CD4-positive, alpha-beta T cell treated with Interleukin-4 for 4 hours (primary cell): ENCODE measurements at regions not wholly inside any gene's neighbourhood (a gene's known extent, or its start where the extent isn't known, plus 50 kb on each side); places are given as distances from the start of the nearest gene placed in this dataset.

Experiments
- DNase-seq: peaks from one replicate; pipeline ENCODE4 v3.0.0-alpha.2; 2020

DNA sequence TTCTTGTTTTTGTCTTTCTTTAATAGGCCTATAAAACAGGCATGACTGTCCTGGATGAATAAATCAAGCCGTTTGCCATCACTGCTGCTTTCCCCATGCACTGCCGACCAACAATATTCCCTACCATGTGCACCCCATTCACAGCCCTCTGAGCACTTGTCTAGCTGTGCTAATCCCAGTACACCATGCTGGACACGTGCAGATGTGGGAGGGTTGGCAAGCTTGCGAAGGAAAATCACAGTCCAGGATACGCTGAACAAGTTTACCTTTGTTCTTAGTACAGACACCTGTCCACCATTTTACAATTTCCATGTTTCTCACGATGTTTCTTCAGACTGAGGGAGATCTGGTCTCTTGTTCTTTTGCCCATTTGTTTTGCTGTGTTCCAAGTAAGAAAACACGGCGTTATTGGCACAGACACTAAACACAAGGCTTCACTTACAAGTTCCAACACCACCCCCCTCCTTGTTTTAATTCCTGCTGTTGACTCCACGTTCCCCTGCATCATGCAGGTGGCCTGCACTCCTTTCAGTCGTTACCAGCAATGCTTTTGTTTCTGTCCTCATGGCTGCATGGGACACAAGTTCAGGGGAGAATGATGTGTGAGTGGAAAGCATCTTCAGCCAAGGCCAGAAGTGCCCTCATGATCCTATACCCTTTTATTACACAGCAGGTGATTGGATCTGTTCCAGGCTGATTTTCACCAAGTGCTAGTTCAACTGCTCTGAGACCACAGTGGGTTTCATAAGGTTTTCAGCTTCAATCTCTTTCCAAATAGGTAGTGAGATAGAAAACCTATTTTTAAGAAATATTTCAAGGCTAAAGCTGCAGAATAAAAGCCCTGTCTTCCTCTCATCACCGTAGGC, 608.9 kb downstream of the IRX1 start:
- no peak for DNase-seq

DNA sequence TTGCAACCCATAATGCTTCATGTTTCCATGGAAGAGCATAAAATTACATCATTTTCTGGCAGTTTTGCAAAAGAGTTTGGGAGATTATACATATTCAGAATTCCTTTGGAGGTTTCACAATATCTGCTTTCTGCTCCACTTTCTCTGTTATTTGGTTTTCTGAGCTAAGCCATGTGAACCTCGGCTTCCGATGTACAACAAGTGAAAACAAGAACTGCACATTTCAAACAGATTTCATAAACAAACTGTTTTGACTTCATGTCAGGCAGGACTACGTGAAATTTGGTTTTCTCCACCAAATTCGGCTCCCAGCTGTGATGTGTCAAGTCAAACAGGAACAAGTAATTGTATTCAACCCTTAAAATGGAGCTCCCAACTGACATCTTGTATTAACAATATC, 609.8 kb downstream of the IRX1 start:
- no peak for DNase-seq

DNA sequence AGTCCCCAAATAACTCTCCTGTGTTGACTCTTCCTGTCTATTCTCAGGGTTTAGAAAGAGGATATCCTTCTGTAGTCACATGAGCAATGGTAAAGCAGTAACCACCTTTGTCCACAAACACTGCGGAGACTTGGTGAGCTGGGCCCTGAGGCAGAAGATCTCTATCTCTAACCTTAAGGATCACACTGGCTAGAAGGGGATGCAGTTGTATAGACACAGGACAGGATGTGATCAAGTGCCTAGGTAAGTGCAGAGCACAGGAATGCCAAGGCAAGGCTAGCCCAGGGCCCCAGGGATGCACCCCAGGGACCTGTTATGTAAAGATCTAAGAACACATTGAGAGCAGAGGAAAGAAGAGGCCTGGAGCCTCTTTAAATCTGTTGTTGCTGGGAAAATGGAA, 610.5 kb downstream of the IRX1 start:
- DNase-seq: no peak

DNA sequence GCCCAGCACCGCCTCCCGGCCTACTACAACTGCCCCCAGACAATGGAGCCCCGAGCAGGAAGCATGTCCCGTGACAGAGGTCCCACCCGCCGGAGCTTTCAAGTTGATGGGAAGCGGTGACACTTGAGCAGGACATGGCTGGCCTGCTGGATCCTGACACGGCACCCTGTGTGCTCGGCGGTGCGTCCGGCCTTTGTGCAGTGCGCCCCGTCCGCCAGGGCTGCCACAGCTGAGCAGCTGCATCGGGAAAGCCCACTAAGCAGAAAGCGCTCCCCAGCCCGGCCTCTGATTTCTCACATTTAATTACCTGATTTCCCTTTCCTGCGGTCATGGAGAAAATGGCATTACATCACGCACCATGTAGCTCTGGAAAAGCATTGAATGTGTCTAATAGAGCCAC, 611.9 kb downstream of the IRX1 start:
- no peak for DNase-seq

DNA sequence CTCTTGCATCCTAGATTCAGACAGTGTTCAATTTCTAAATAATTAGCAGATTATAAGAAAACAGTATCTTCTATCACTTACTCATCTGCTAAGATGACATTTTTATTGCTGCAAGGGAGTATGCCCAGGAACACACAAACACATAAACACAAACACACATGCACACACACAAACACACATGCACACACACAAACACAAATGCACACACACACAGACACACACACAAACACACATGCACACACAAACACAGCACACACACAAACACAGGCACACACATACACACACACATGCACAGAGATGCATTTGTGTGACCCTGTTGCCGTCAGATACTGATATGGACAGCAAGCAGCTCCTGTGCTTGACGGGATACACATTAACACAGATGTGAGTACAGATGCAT, 612.9 kb downstream of the IRX1 start:
- DNase-seq: no peak

DNA sequence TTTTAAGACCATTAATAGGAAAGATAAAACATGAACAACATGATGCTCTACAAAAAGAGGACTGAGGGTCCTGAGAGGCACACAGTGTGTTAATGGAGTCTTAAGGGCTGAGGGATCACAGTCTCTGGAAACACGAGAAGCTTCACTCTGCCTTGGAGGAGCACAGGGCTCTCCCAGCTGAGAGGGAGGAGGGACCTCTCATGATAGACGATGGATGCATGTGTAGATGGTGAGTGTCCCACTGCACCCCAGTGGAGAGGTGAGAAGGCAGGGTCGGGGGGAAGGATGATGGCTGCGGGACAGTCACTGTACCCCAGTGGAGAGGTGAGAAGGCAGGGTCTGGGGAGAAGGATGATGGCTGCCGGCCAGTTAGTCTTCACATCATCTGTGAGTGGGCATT, 613.4 kb downstream of the IRX1 start:
- DNase-seq: no peak

DNA sequence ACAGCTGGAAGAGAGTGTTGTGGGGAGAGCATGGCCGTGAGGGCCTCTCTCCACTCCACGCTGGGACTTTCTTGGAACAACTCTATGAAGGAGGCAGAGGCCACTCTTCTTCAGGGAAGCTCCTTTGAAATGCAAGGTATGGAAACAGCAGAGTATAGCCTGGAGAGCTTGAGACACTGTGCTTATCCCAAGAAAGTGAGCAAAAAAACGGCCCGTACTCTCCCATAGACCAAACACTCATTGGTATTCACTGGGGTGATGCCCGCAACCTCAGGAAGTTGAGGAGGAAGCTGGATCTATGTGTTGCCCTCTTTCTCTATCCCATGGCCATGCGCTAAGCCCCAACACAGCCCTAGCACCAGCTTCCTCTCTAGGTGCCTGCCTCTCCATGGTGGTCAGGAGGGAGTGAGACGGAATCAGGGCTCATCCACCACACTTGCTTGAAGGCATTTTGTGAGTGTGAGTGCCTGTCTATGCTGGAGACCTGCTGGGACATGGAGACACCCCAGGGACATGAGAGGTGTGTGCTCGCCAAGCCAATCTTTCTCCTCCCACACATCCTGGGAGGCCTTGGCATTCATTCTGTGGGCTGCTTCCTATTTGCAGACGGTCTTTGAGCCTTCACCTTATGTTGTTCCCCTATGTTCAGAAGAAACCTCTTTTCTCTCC, 616.6 kb downstream of the IRX1 start:
- DNase-seq: no peak

DNA sequence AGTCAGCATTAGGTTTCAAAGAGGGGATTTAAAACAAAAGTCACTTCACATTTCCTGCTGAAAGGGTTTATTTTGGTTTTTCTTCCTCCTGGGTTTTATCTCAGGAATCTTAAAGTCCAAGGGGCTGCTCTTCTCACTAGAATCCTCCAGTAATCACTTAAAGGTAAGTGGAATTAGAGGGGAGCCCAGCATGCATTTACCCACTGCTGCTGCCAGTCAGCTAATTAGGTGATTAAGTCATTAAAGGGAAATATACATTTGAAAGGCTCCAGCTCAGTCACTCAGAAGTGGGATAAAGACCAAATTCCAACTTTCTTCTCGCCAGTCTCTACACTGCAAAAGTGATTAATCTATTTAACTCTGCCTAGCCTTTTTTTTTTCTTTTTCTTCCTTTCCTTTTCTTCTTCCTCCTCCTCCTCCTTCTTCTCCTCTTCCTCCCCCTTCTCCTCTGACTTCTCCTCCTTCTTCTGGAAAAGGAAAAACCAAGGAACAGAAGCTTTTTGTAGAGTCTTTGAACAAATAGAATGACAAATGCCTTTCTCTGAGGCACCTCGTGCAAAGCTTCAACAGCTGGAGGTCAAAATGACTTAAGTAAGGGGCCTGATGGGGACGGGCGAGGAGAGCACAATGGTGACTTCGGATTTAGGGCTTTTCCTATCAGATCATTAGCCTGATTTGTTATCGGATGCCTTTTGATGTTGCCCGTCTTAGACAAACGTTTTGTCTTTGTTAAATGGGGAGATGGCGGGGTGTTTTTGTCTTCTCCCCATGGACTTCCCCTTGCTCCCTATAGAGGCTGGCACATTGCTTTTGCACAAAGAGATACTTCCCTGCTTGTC, 617.6 kb downstream of the IRX1 start:
- no peak for DNase-seq

DNA sequence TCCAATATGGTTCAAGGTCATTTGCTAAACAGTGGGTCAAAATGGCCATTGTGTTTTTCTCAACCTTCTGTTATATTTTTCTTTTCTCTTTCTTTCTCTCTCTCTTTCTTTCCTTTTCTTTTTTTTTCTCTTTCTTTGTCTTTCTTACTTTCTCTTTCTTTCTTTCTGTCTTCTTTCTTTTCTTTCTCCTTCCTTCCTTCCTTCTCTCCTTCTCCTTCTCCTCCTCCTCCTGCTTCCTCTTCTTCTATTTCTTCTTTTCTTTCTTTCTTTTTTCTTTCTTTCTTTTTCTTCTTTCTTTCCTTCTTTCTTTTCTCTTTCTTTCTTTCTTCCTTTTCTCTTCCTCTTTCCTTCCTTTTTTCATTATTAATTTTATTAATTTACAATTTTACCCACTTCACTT, 619.5 kb downstream of the IRX1 start:
- no peak for DNase-seq

DNA sequence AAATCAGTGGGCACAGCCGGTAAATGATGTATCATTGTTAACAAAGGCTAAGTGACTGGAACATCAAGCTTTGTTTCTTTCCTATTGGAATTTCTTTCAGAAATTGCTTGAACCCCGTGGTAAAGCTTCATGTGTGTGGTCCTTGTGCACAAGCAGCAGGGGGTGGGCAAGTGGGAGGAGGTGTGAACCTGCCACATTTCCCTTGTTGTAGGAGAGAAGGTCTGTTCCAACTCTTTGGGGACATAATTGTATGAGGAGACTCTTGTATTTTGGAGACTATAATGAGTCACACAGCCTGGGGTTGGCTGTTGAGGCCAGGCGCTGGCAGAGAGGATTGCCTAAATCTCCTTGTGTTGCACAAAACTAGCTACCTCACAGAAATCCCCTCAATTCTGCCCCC, 620.5 kb downstream of the IRX1 start:
- DNase-seq: no peak

DNA sequence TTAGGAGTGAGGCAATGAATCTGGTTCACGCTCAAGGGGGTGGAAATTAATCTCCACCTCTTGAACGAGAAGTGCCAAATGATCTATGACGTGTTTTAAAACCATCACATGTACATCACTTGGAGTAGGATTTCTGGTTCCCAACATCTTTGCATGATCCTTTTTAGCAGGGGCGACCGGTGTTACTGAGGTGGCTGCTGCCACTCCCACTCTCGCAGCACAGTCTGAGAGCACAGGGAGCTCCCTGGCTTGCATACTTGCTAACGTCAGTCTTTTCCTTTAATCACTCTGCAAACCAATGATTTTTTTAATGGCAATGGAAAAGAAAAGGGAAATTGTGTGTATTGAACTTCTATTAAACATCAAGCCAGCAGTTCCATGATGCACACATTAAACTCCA, 624.4 kb downstream of the IRX1 start:
- DNase-seq: no peak

DNA sequence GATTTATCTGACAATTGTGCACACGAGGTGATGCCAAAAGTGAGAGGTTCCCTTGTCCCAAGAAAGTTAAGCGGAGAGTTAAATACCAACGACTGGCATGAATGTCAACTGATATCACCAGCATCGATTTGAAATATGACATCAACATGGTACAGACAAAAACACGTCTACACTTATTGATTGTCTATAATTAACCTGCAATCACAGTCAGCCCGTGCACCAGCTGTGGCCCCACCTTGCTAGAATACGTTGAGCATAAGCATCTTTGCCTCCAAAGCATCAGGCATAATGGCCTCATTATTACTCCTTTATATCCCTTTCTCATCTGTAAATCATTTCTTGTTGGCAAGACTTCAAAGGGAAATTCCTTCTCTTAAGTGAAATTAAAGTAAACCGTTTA, 625.4 kb downstream of the IRX1 start:
- DNase-seq: no peak

DNA sequence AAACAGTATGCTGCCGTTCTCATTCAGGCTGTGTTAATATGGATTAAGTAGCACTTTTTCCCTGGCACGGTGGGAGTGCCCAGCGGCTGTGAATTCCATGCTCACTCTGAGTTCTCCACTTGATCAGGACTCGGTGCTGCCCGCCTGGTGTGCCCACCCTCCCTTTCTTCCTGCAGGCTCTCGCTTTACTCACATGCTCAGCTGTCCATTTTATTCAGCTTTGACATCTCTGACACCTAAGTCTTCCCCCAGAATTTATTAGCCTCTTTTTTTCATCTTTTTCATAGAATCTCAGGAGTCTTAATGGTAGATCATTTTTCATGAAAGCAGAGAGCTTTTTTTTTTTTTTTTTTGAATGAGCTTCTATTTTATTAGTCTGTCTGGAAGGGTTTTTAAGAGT, 626.5 kb downstream of the IRX1 start:
- DNase-seq: no peak

DNA sequence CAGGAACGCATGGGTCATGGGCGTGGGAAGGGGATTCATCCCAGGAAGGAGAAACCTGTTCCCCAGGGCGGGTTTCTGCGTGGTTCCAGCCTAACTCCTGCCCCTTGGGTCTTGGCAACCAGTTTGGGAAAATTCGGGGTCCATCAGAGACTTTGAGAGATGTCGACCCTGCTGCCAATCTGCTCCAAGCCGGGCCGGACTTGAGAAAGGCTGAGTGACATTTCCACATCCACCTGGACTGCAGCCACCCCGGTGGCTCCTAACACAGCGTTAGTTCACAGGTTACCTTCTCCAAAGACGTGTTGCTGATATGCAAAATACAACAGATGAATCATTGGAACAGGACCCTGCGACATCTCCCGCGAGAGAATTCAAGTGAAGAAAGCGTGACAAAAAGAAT, 627.2 kb downstream of the IRX1 start:
- DNase-seq: no peak

DNA sequence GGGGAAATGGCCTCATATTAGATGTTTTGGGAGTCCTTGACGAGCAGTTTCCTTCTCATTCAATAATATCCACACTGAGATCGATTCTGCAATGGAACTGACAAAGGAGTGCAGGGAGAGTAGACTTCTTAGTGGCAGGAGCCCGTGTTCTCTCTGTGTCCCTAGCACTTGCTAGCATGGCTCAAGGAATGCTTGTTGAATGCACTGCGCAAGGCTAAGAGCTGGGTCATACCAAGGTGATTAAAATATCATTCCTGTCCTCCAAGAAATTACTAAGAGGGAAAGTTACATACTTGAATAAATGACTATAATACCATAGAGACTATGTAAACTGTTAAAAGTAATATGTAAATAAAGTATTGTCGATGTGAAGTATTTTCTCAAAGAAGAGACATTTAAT, 630.1 kb downstream of the IRX1 start:
- no peak for DNase-seq

DNA sequence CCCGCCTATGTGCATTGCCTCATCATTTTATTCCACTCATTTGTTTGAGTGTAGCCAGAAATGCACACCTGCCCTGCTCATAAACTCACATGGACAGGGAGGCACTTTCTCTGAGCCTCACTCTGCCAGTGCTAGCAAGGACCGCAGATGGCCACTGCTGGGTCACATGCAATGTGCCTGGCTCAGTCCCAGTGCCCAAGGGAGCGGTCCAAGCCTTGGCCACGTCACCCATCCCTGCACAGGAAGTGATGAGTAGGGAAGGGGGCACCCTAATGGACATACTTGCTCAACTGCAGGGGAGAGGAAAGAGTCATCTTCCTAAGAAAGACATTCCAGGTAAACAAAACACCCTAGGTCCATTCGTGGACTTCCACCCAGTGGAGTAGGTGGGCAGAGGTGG, 630.9 kb downstream of the IRX1 start:
- DNase-seq: no peak

DNA sequence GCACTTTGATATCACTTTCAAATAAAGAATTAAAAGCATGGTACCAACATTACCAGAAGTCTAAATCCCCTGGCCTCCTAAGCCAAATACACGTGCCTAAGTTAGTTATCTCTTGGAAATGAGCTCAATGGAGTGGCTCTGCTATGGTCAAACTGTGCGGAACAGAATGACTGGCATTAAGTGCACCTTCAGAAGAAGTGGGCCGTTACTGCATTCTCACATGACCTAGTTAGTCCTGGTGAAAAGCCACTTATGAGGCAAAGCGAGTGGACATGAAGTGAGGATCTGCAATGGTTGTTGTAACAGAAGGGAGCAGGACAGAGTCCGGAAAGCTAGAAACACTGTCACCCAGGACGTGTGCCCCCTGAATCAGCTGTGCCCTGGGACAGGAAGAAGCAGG, 633.1 kb downstream of the IRX1 start:
- no peak for DNase-seq

DNA sequence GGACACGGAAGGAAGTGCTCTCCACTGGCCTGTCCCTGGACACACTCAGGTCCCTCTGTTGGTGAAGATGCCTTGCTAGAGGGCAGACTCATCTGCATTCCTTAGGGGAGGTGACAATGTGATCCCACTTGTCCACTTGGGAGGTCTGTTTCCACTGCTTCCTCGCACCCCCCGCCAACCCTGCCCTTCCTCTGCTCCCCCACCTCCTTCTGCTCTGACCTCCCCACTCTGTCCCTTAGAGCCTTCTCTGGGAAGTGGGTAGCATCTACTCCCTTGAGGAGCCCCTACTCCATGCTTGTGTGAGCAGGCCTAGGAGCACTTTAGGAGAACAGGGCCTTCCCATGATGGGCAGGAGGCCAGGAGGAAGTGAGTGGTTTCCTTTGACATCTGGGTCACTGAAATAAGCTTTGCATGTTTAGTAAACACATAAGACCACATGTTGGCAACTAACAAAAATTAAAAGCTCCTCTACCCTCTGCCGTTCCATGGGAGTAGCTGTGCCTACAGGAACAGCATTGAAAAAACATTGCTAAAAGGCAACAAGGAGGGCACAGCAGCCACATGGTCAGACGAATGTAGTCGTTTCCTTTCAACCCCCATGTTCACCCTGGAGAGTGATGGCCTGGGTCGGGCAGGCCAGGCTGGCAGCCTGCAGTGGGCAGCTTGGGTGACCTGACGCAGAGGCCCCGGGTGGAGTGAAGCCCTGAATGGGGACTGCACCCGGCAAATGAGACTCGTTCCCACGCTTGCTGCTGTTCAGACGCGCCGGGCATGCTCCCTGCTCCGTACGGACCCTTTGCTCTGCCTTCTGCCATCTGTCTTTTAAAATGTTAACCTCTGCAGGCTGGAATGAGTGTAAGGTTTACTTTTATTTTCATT, 634.0 kb downstream of the IRX1 start:
- no peak for DNase-seq

DNA sequence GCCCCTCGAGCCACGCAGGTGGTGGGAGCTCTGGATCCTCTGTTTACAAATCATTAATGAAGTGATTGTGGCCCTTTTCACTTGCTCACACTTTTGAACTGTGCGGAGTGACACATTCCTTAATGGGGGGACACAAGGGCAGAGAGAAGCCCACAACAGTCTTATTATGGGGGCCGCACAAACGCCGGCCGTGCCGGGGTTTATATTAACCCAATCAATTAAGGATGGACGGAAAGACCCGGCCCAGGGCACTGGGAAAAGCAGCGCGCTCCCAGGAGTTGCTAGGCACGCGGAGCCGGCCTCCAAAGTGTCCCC, 634.8 kb downstream of the IRX1 start:
- DNase-seq: no peak

DNA sequence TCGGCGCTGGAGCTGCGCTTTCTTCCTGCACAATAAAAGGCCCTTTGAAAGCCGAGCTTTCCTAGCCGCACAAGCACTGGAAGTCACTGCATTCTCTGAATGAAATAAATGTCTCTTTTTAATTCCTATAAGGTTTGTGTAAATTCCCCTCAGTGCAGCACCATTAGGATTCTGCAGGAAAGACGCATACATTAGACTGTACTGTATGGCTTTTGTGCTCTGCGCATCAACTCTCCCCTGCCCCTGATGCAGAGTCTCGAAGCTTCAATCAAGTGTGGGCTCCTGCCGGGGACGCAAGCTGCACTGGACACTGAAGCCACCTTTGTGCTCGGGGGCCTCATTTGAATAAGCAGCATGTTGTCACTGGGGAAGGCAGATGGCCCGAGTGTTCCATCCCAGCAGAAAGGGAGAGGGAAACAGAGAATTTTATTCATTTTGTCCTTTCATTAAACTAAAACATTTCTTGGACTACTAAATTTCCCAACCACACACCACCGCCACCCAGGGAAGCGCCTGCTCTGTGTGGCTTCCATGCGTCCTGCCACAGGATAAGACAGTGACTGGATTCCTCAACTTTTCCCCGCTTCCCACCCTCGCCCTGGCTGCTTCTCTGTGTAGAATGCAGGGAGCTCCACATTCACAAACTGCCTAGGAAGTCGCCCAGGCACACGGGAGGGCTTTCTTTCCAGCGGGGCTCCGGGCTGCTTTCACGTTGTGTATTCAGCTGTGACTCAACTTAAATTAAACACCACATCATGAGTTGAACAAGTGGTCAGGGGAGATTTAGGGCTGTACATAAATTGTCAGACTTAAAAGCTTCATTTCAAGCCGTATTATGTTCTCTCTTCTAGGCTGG, 635.4 kb downstream of the IRX1 start:
- no peak for DNase-seq

DNA sequence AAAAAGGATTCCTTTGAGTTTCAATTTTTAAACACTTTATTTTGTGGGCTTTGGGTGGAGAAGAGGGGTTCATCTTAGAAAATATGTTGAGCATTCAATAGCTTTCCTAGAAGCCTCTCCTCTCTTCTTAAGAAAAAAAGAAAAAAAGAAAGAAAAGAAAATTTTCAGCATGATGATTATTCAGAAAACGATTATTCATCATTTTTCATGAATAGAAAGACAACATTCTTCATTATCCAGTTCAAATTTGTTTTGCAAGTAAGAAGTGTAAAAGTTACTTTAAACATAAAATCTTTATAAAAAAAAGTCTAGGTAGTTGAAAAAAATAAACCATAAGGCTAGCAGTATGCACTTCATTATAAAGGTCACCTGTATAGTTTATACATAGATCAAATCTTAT, 636.5 kb downstream of the IRX1 start:
- no peak for DNase-seq

DNA sequence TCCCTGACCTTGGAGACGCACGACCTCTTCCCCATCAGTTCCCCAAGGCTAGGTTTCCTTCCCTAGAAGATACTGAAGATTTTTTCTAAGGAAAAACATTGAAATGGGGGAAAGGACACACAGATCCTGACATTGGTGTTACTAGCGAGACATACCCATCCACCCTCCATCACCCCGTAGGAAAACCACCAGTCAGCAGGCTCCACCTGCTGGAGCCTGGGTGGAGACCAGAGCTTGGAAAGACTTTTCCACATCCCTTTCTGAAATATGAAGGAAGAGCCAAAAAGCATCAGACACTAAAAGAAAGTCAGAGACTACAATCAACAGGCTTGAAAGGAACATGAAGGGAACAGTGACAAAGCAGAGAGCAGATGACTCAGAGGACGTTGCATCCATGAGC, 638.0 kb downstream of the IRX1 start:
- no peak for DNase-seq
